ENCODE measurements at regions not wholly inside any gene's neighbourhood (a gene's known extent, or its start where the extent isn't known, plus 50 kb on each side); places are given as distances from the start of the nearest gene placed in this dataset.
"Not testable (repeated sequence)": the region's sequence is repeated elsewhere in the genome, so short reads cannot be mapped to it uniquely, and the experiment has no call there.

DNA sequence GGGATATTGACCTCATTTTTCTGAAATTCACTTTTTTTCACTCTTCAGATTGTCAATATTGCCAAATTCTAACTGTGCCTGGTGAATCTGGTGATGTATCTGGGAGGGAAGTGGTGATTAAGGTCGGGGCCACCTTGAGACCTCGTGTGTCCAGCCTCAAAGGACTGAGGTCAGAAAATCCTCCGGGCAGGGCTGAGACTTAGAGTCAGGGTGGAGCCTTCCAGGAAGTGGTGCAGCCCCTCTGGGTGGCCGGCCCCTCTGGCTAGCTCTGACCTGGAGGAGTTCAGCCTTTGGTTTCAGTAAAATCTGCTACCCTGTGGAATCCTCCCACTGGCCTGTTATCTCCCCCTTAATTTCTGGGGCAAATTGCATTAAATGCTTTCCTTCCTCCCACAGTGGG is 175.7 kb downstream of the TRIM43 start:
- not testable (repeated sequence) for DNase-seq

DNA sequence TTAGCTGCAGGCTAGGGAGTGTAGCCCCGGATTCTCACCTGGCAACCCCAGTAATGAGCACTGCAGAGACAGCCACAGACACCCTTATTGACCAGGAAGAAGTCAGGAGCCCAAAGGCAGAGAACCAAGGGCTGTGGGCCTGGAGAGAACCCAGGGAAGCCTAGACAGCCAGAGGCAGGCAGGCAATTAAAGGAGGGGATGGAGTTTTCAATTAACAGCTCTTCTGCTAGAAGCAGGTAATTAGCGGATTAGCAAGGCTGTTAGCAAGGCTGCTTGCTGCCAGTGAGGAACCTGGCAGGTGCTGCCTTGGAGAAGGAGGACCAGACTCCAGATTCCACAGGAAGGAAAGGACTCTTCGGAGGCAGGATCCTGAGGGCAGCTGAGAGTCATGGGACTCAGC is 176.1 kb downstream of the TRIM43 start:
- DNase-seq, result not testable (repeated sequence)

DNA sequence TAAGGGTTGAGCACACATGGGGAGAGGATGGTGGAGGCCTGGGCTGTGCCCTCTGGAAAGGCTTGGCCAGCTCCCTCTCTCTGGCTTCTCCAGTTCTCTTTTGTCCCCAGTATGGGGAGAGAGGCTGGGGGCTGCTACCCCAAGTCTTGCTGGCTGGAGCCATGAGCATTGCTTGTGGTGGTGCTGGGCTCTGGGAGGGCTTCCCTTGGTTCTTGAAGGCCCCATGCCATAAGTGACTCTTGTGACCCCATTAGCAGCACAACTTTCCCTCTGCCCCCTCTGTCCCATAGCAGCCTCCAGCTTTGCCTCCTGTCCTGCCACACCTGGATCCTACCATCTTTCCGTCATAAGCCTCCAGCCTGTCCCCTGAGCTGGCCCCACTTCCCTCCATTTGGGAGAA is 177.5 kb downstream of the TRIM43 start:
- DNase-seq, result not testable (repeated sequence)

- not testable (repeated sequence) for DNase-seq
Measured at GRCh38 chr2:95770726-95771125, 178.9 kb downstream of the TRIM43 start.

GRCh38 chr2:95774322-95775192 is 182.8 kb downstream of the TRIM43 start:
- DNase-seq, result not testable (repeated sequence)

DNA sequence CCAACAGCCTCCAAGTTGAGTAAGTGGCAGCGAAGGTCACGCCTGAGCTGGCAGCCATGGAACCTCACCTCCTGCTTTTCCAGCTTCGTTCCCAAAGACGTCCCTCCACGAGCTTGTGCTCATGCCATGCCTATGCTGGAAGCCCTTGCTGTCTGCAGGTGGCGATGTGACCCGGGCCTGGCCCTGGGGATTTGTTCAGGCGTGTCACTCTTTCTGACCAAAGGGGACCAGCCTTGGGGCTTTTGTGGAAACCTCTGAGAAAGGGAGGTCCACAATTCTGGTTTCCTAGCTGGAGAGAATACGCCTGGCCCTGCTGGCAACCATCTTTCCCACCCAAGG is 183.4 kb downstream of the TRIM43 start:
- not testable (repeated sequence) for DNase-seq
